SK-MEL-5 (cell line): ENCODE measurements at regions not wholly inside any gene's neighbourhood (a gene's known extent, or its start where the extent isn't known, plus 50 kb on each side); places are given as distances from the start of the nearest gene placed in this dataset.
A peak's percentile ranks its signal among the peaks of the same experiment; 100 is the strongest.

Source experiments
- DNase-seq: peaks from one replicate; pipeline ENCODE4 v3.0.0-alpha.2; 2016; ENCODE audit warnings: low read depth, low spot score
- in situ Hi-C: cut with HindIII; loops from 2 replicates; pipeline ENCODE4 v1.10.0; 2016; ENCODE audit warnings: low sequenced_read_pairs, high pct_unique_total_duplicates, low pct_unique_long_range_greater_than_20kb

- in situ Hi-C loops = no loop called here
- DNase-seq = no peak
Observed at GRCh38 chr11:32328392-32328791, 106.9 kb downstream of the WT1 start.

GRCh38 chr11:32331098-32331497 is 104.2 kb downstream of the WT1 start:
- in situ Hi-C loops = no loop called here
- DNase-seq = peak; percentile 20

GRCh38 chr11:32331792-32332191 is 103.5 kb downstream of the WT1 start:
- in situ Hi-C loops = no loop called here

GRCh38 chr11:32332990-32333319 is 102.4 kb downstream of the WT1 start:
- in situ Hi-C loops = no loop called here
- DNase-seq = no peak

More at GRCh38 chr11:32331792-32332191, 103.5 kb downstream of the WT1 start:
- DNase-seq = no peak

- no peak for DNase-seq
- in situ Hi-C loops = no loop called here
Observed at GRCh38 chr11:32333320-32333991, 101.9 kb downstream of the WT1 start.

GRCh38 chr11:32334822-32335221 is 100.5 kb downstream of the WT1 start:
- in situ Hi-C loops = no loop called here
- peak; percentile 50 for DNase-seq
